ENCODE measurements at regions not wholly inside any gene's neighbourhood (a gene's known extent, or its start where the extent isn't known, plus 50 kb on each side); places are given as distances from the start of the nearest gene placed in this dataset.

GRCh38 chr17:52758481-52758880, 600.0 kb upstream of the CA10 start:
- DNase-seq (ENCODE audit: low spot score), result no peak
- no peak for TF ChIP-seq CTCF (IDR thresholded peaks at IDR 0.05; ENCODE audit: borderline replicate concordance, control extremely low read depth, extremely low read depth, insufficient read depth, missing control alignments)
- in situ Hi-C loops (cut with MboI; ENCODE audit: low sequenced_read_pairs, unreplicated experiment), result no loop called here

- no peak for DNase-seq (ENCODE audit: low spot score)
- TF ChIP-seq CTCF (IDR thresholded peaks at IDR 0.05; ENCODE audit: borderline replicate concordance, control extremely low read depth, extremely low read depth, insufficient read depth, missing control alignments), result no peak
- in situ Hi-C loops (cut with MboI; ENCODE audit: low sequenced_read_pairs, unreplicated experiment), result no loop called here
Observed at GRCh38 chr17:52756746-52757145, 598.2 kb upstream of the CA10 start.

- in situ Hi-C loops (cut with MboI; ENCODE audit: low sequenced_read_pairs, unreplicated experiment), result no loop called here
- TF ChIP-seq CTCF (IDR thresholded peaks at IDR 0.05; ENCODE audit: borderline replicate concordance, control extremely low read depth, extremely low read depth, insufficient read depth, missing control alignments), result no peak
- no peak for DNase-seq (ENCODE audit: low spot score)
Observed at GRCh38 chr17:52754838-52755237, 596.3 kb upstream of the CA10 start.

GRCh38 chr17:52751051-52751450, 592.5 kb upstream of the CA10 start:
- TF ChIP-seq CTCF (IDR thresholded peaks at IDR 0.05; ENCODE audit: borderline replicate concordance, control extremely low read depth, extremely low read depth, insufficient read depth, missing control alignments), result no peak

DNA sequence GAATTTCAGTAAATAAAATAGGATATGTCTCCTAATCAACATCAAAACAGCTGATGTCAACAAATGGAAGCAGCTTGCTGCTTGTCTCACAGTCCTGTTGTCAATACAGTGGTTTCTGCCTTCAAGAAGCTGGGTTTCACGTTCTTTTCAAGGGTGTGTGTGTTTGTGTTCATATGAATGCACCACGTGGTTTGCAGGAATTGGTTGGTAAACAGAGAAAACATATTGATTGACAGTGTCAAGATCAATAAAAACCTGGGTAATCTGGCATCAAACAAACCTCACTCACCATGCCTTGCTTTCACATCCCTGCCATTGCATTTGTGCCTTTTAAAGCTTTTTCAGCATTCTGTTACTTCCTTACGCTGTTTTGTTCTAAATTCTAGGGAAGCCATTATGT, 585.7 kb upstream of the CA10 start:
- no peak for DNase-seq (ENCODE audit: low spot score)
- in situ Hi-C loops (cut with MboI; ENCODE audit: low sequenced_read_pairs, unreplicated experiment), result no loop called here

More at GRCh38 chr17:52751051-52751450, 592.5 kb upstream of the CA10 start:
- in situ Hi-C loops (cut with MboI; ENCODE audit: low sequenced_read_pairs, unreplicated experiment), result no loop called here
- no peak for DNase-seq (ENCODE audit: low spot score)

DNA sequence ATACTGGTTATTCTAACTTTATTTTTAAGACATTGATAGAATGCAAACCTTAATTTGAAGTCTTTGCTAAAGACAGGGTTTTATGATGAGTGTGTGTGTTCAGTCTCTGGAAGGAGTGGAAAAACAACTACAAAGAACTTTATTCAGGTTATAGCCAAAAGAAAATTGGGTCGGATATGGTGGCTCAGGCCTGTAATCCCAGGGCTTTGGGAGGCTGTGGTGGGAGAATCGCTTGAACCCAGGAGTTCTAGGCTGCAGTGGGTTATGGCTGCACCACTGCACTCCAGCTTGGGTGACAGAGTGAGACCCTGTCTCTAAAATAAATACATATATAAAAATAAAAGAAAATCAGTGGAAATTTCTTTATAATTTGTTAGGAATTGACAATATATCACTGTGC, 581.5 kb upstream of the CA10 start:
- no peak for DNase-seq (ENCODE audit: low spot score)
- in situ Hi-C loops (cut with MboI; ENCODE audit: low sequenced_read_pairs, unreplicated experiment), result no loop called here
- TF ChIP-seq CTCF (IDR thresholded peaks at IDR 0.05; ENCODE audit: borderline replicate concordance, control extremely low read depth, extremely low read depth, insufficient read depth, missing control alignments), result no peak

More for the DNA sequence above, 585.7 kb upstream of the CA10 start:
- TF ChIP-seq CTCF (IDR thresholded peaks at IDR 0.05; ENCODE audit: borderline replicate concordance, control extremely low read depth, extremely low read depth, insufficient read depth, missing control alignments), result no peak

- DNase-seq (ENCODE audit: low spot score), result no peak
- in situ Hi-C loops (cut with MboI; ENCODE audit: low sequenced_read_pairs, unreplicated experiment), result no loop called here
Observed at GRCh38 chr17:52738791-52739190, 580.3 kb upstream of the CA10 start.

More at GRCh38 chr17:52738791-52739190, 580.3 kb upstream of the CA10 start:
- TF ChIP-seq CTCF (IDR thresholded peaks at IDR 0.05; ENCODE audit: borderline replicate concordance, control extremely low read depth, extremely low read depth, insufficient read depth, missing control alignments), result no peak
